MM.1S (cell line): ENCODE measurements at regions not wholly inside any gene's neighbourhood (a gene's known extent, or its start where the extent isn't known, plus 50 kb on each side); places are given as distances from the start of the nearest gene placed in this dataset.

Source experiments
- DNase-seq: peaks from one replicate; pipeline ENCODE4 v3.0.0-alpha.2; 2015
- H2AFZ ChIP-seq: fragments of 300-600 bp; sonication (generic); 2 replicates; pipeline ENCODE4 v1.6.0; 2016; ENCODE audit warnings: antibody characterized with exemption, low read length
- H3F3A ChIP-seq: fragments of 300-600 bp; sonication (generic); 2 replicates; pipeline ENCODE4 v1.6.1; 2016; ENCODE audit warnings: mild to moderate bottlenecking, antibody characterized with exemption, low read length, moderate library complexity, mixed read lengths; ENCODE audit not compliant: insufficient read depth
- H3K27ac ChIP-seq: fragments of 300-600 bp; sonication (generic); 2 replicates; pipeline ENCODE4 v1.5.1; 2016; ENCODE audit warnings: mild to moderate bottlenecking, low read length
- H3K27me3 ChIP-seq: fragments of 300-600 bp; sonication (generic); replicated peaks from 2 replicates; pipeline ENCODE4 v1.6.0; 2016; ENCODE audit warnings: low read length; ENCODE audit not compliant: insufficient read depth
- H3K36me3 ChIP-seq: fragments of 300-600 bp; sonication (generic); replicated peaks from 2 replicates; pipeline ENCODE4 v1.6.1; 2016; ENCODE audit warnings: mild to moderate bottlenecking, low read length, mixed read lengths; ENCODE audit not compliant: insufficient read depth
- H3K4me1 ChIP-seq: fragments of 300-600 bp; sonication (generic); 2 replicates; pipeline ENCODE4 v1.6.1; 2016; ENCODE audit warnings: low read length, mixed read lengths
- H3K4me2 ChIP-seq: fragments of 300-600 bp; sonication (generic); 2 replicates; pipeline ENCODE4 v1.6.0; 2016; ENCODE audit warnings: low read depth, low read length
- H3K4me3 ChIP-seq: fragments of 300-600 bp; sonication (generic); 2 replicates; pipeline ENCODE4 v1.5.1; 2016; ENCODE audit warnings: low read length, mixed read lengths
- H3K79me2 ChIP-seq: fragments of 300-600 bp; sonication (generic); 2 replicates; pipeline ENCODE4 v1.6.1; 2016; ENCODE audit warnings: mixed run types, low read length, mixed read lengths
- H3K9ac ChIP-seq: fragments of 300-600 bp; sonication (generic); 2 replicates; pipeline ENCODE4 v1.6.1; 2016; ENCODE audit warnings: low read length, mixed read lengths
- H3K9me2 ChIP-seq: fragments of 300-600 bp; sonication (generic); replicated peaks from 2 replicates; pipeline ENCODE4 v1.6.1; 2016; ENCODE audit warnings: mild to moderate bottlenecking, low read length, mixed read lengths; ENCODE audit not compliant: insufficient read depth
- H3K9me3 ChIP-seq: fragments of 300-600 bp; sonication (generic); replicated peaks from 2 replicates; pipeline ENCODE4 v1.6.1; 2016; ENCODE audit warnings: mild to moderate bottlenecking, low read length, mixed read lengths; ENCODE audit not compliant: insufficient read depth
- H4K20me1 ChIP-seq: fragments of 300-600 bp; sonication (generic); 2 replicates; pipeline ENCODE4 v1.6.1; 2016; ENCODE audit warnings: mild to moderate bottlenecking, low read length, moderate library complexity, mixed read lengths; ENCODE audit not compliant: insufficient read depth
- EZH2 ChIP-seq: fragments of 300-600 bp; sonication (generic); optimal IDR thresholded peaks from 2 replicates; pipeline ENCODE3; 2017; ENCODE audit warnings: low read depth, mild to moderate bottlenecking, antibody characterized with exemption, low read length, mixed read lengths
- EZH2phosphoT487 ChIP-seq: fragments of 300-600 bp; sonication (generic); IDR thresholded peaks from 2 replicates; pipeline ENCODE4 v1.6.1; 2018; ENCODE audit warnings: antibody characterized with exemption, low read length
- TF ChIP-seq, protein P1 (sequence below): fragments of 300-600 bp; sonication (generic); IDR thresholded peaks from 2 replicates; pipeline ENCODE4 v1.5.1; 2016; ENCODE audit warnings: antibody characterized with exemption, low read length, mixed read lengths

DNA sequence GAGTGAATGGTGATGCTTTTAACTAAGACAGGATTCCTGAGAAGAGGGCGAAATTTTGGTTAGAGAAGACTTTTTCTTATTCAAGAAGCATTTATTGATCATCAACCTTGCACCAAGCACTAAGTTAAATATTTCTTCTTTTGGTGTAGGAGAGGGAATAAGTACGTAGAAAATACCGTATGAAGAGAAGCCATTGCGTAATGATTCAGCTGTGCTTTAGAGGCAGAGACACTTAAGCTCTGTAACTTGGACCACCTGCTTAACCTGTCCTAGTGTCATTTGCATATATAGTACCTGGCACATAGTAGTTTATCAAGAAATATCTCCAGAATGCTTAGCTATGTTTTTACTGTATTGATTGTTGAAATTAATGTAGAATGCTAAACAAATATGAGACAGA lies 430.9 kb upstream of the ZNF608 start:
- H3K36me3 ChIP-seq, result no peaks in the 10 kb centered on the region
- no peaks in the 10 kb centered on the region for H3K79me2 ChIP-seq
- H3F3A ChIP-seq, result no peaks in the 10 kb centered on the region
- no peak overlapping the region for H3K9ac ChIP-seq
- DNase-seq, result no peak
- TF ChIP-seq, protein P1, sequence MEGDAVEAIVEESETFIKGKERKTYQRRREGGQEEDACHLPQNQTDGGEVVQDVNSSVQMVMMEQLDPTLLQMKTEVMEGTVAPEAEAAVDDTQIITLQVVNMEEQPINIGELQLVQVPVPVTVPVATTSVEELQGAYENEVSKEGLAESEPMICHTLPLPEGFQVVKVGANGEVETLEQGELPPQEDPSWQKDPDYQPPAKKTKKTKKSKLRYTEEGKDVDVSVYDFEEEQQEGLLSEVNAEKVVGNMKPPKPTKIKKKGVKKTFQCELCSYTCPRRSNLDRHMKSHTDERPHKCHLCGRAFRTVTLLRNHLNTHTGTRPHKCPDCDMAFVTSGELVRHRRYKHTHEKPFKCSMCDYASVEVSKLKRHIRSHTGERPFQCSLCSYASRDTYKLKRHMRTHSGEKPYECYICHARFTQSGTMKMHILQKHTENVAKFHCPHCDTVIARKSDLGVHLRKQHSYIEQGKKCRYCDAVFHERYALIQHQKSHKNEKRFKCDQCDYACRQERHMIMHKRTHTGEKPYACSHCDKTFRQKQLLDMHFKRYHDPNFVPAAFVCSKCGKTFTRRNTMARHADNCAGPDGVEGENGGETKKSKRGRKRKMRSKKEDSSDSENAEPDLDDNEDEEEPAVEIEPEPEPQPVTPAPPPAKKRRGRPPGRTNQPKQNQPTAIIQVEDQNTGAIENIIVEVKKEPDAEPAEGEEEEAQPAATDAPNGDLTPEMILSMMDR, result no peak
- TF ChIP-seq EZH2phosphoT487 (no peak), EZH2 (no peak)
- H4K20me1 ChIP-seq, result no peaks in the 10 kb centered on the region
- no peak overlapping the region for H3K4me2 ChIP-seq
- H3K4me1 ChIP-seq, result no peaks in the 10 kb centered on the region
- no peak overlapping the region for H2AFZ ChIP-seq
- H3K27ac ChIP-seq, result no peak overlapping the region
- H3K27me3 ChIP-seq, result no peaks in the 10 kb centered on the region
- no peaks in the 10 kb centered on the region for H3K9me3 ChIP-seq
- H3K9me2 ChIP-seq, result no peaks in the 10 kb centered on the region
- no peak overlapping the region for H3K4me3 ChIP-seq

DNA sequence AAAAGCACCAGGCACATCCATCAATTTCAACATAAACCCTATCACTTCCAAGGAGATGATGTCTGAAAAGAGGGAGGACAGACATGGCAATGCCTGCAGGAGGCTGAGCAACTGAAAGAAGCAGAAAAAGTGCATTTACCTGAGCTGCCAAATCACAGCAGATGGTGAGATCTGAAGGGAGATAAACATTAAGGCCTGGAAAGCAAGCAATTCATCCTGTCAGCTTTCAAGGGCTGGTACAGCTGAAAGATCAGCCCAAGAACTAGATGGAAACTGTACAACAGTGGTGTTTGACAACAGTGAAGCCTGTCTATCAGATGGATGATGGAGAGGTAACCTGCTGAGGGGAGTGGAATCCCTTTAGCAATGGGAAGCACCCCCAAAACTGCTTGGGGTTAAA lies 433.2 kb upstream of the ZNF608 start:
- H3K27me3 ChIP-seq, result no peaks in the 10 kb centered on the region
- no peaks in the 10 kb centered on the region for H3K9me3 ChIP-seq
- H3K27ac ChIP-seq, result no peak overlapping the region
- no peaks in the 10 kb centered on the region for H3F3A ChIP-seq
- no peak overlapping the region for H3K4me3 ChIP-seq
- H2AFZ ChIP-seq, result no peak overlapping the region
- DNase-seq, result no peak
- H3K9me2 ChIP-seq, result no peaks in the 10 kb centered on the region
- H3K4me1 ChIP-seq, result no peaks in the 10 kb centered on the region
- H3K4me2 ChIP-seq, result no peak overlapping the region
- TF ChIP-seq EZH2 (no peak), EZH2phosphoT487 (no peak)
- TF ChIP-seq, protein P1, result no peak
- no peaks in the 10 kb centered on the region for H3K79me2 ChIP-seq
- H3K36me3 ChIP-seq, result no peaks in the 10 kb centered on the region
- H4K20me1 ChIP-seq, result no peaks in the 10 kb centered on the region
- no peak overlapping the region for H3K9ac ChIP-seq

DNA sequence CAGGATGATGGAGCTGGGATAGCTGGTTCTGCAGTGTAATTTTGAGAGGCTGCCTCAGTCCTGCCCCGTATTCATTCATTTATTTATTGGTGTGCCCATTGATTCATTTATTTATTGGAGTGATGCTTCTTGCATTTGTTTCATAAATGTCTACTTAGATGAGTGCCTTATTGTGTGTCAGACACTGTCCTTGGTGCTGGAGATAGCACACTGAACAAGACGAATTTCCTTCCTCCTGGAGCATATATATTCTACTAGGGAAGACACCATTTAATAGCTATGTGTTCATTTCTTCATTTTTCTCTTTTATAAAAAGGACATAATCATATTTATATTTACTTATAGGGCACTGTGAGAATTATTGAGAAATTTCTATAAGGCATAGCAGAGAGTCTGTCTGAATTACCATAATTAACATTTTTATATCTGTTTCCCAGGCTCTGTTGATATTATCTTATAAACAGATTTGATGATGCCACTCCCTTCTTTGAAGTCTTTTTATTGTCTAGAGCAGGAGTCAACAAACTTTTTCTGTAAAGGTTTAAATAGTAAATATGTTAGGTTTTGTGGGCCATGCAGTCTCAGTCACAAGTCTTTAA lies 433.9 kb upstream of the ZNF608 start:
- DNase-seq, result no peak

More for the DNA sequence above, 433.9 kb upstream of the ZNF608 start:
- no peaks in the 10 kb centered on the region for H3K27me3 ChIP-seq
- no peaks in the 10 kb centered on the region for H4K20me1 ChIP-seq
- H3K79me2 ChIP-seq, result no peaks in the 10 kb centered on the region
- no peak overlapping the region for H3K4me3 ChIP-seq
- no peaks in the 10 kb centered on the region for H3K4me1 ChIP-seq
- H3K9me3 ChIP-seq, result no peaks in the 10 kb centered on the region
- no peak overlapping the region for H2AFZ ChIP-seq
- no peak overlapping the region for H3K4me2 ChIP-seq
- no peaks in the 10 kb centered on the region for H3K36me3 ChIP-seq
- TF ChIP-seq, protein P1, result no peak
- no peak for TF ChIP-seq EZH2
- TF ChIP-seq EZH2phosphoT487, result no peak
- no peak overlapping the region for H3K27ac ChIP-seq
- no peak overlapping the region for H3K9ac ChIP-seq
- H3F3A ChIP-seq, result no peaks in the 10 kb centered on the region
- no peaks in the 10 kb centered on the region for H3K9me2 ChIP-seq
